Peyer's patch (tissue), 4 donors: ENCODE measurements at regions not wholly inside any gene's neighbourhood (a gene's known extent, or its start where the extent isn't known, plus 50 kb on each side); places are given as distances from the start of the nearest gene placed in this dataset.

Experiments
- DNase-seq, 3 donors: peaks; one replicate each; pipeline ENCODE4 v3.0.0-alpha.2; 2017 to 2019
- H3K27ac ChIP-seq, 4 donors: fragments of 200-600 bp; sonication (generic); one replicate each; pipeline ENCODE4 v1.5.1; 2016 to 2019
- H3K27me3 ChIP-seq, 2 donors: fragments of 200-600 bp; sonication (generic); one replicate each; pipeline ENCODE4 v1.5.1; 2019
- H3K36me3 ChIP-seq, 3 donors: fragments of 200-600 bp; sonication (generic); one replicate each; pipeline ENCODE4 v1.5.1; 2016 to 2019
- H3K4me1 ChIP-seq, 4 donors: fragments of 200-600 bp; sonication (generic); one replicate each; pipeline ENCODE4 v1.5.1; 2016 to 2019
- H3K4me3 ChIP-seq, 4 donors: fragments of 200-600 bp; sonication (generic); 1 replicate in 3 of 4; 2 replicates in 1 of 4; pipeline ENCODE4 v1.5.1; 2016 to 2019; ENCODE audit warnings: mild to moderate bottlenecking in 1 of 4
- H3K9me3 ChIP-seq, 4 donors: fragments of 200-600 bp; sonication (generic); one replicate each; pipeline ENCODE4 v1.5.1; 2016 to 2019; ENCODE audit warnings: mild to moderate bottlenecking in 1 of 4
- CTCF ChIP-seq, 6 experiments: fragments of 450-650 bp in 4 of 6; fragments of 200-600 bp in 2 of 6; sonication (generic) in 1 of 6; IDR thresholded peaks; one replicate each; pipeline ENCODE4 v1.5.1; 2017 to 2019; ENCODE audit warnings: antibody characterized with exemption in 6 of 6, mild to moderate bottlenecking in 3 of 6, moderate library complexity in 1 of 6
- POLR2A ChIP-seq, 2 donors: fragments of 450-650 bp; IDR thresholded peaks; one replicate each; pipeline ENCODE4 v1.5.1; 2017; ENCODE audit warnings: antibody characterized with exemption in 2 of 2, mild to moderate bottlenecking in 2 of 2, moderate library complexity in 2 of 2

- DNase-seq, result no peak
- H3K27ac ChIP-seq, result no peak overlapping the region
- no peaks in the 10 kb centered on the region for H3K4me1 ChIP-seq
- no peaks in the 10 kb centered on the region for H3K9me3 ChIP-seq
- H3K36me3 ChIP-seq, result no peaks in the 10 kb centered on the region
- H3K27me3 ChIP-seq, result no peaks in the 10 kb centered on the region
- no peak for TF ChIP-seq CTCF (IDR thresholded peaks at IDR 0.05)
- no peak for TF ChIP-seq POLR2A (IDR thresholded peaks at IDR 0.05)
- H3K4me3 ChIP-seq, result no peak overlapping the region
These were observed 617.7 kb downstream of the MID1IP1 start for GRCh38 chrX:39418731-39419638.

DNA sequence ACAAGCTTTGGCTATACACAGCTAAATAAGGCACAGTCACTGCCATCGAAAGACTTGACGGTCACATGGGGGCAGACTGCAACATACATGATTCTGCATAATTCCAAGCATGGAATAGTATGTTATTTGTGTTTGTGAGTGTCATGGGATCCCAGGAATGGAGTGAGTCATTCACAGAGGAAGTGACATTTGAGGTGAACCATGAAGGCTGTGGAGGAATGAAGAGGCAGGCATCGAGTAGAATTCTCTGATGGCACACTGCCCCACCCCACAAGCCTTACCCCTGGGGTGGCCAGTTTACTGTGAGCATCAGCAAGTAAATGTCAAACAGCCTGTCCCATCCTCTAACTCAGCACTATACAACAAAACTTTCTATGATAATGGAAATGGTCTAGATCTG lies 619.7 kb downstream of the MID1IP1 start:
- no peak overlapping the region for H3K4me3 ChIP-seq
- H3K27ac ChIP-seq, result no peak overlapping the region
- no peak for DNase-seq
- no peaks in the 10 kb centered on the region for H3K36me3 ChIP-seq
- H3K27me3 ChIP-seq, result no peaks in the 10 kb centered on the region
- no peaks in the 10 kb centered on the region for H3K4me1 ChIP-seq
- TF ChIP-seq POLR2A (IDR thresholded peaks at IDR 0.05) (no peak), CTCF (IDR thresholded peaks at IDR 0.05) (no peak)
- H3K9me3 ChIP-seq, result no peaks in the 10 kb centered on the region

- TF ChIP-seq POLR2A (IDR thresholded peaks at IDR 0.05) (no peak), CTCF (IDR thresholded peaks at IDR 0.05) (no peak)
- Histone ChIP-seq H3K4me1 (no peaks in the 10 kb centered on the region), H3K27me3 (no peaks in the 10 kb centered on the region), H3K36me3 (no peaks in the 10 kb centered on the region), H3K9me3 (no peaks in the 10 kb centered on the region), H3K4me3 (no peak overlapping the region), H3K27ac (no peak overlapping the region)
- no peak for DNase-seq
These were observed 624.0 kb downstream of the MID1IP1 start for GRCh38 chrX:39425124-39425806.

- H3K27me3 ChIP-seq, result no peaks in the 10 kb centered on the region
- no peak overlapping the region for H3K4me3 ChIP-seq
- no peaks in the 10 kb centered on the region for H3K9me3 ChIP-seq
- H3K27ac ChIP-seq, result no peak overlapping the region
- no peaks in the 10 kb centered on the region for H3K4me1 ChIP-seq
- DNase-seq, result no peak
- TF ChIP-seq CTCF (IDR thresholded peaks at IDR 0.05) (no peak), POLR2A (IDR thresholded peaks at IDR 0.05) (no peak)
- no peaks in the 10 kb centered on the region for H3K36me3 ChIP-seq
These were observed 624.8 kb downstream of the MID1IP1 start for GRCh38 chrX:39426101-39426500.

- Histone ChIP-seq H3K9me3 (no peaks in the 10 kb centered on the region), H3K4me1 (no peaks in the 10 kb centered on the region), H3K36me3 (no peaks in the 10 kb centered on the region), H3K4me3 (no peak overlapping the region), H3K27me3 (no peaks in the 10 kb centered on the region), H3K27ac (no peak overlapping the region)
- DNase-seq, result no peak
- TF ChIP-seq POLR2A (IDR thresholded peaks at IDR 0.05) (no peak), CTCF (IDR thresholded peaks at IDR 0.05) (no peak)
These were observed 626.2 kb downstream of the MID1IP1 start for GRCh38 chrX:39427492-39427891.
